ENCODE measurements at regions not wholly inside any gene's neighbourhood (a gene's known extent, or its start where the extent isn't known, plus 50 kb on each side); places are given as distances from the start of the nearest gene placed in this dataset.

DNA sequence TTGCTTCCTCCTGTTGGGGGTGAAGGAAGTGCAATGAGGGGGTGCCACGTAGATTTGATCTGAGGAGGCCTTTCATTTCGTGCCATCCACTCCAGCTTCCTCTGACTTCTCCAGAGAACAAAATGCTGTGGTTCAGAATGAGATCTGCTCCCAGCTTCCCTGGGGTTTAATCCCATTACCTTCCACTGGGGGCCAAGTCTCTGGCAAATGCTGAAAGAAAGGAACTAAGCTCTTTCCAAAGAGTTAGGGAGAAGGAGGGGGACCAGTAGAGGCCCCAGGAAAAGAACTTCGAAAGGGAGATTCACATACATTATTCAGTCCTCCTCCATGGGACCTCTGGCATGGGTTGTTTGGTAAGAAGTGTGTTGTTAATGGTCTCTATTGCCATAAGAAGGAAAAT is 727.0 kb downstream of the TYW1 start:
- Histone ChIP-seq H3K4ac (ENCODE audit: low read depth, low read length) (no peak overlapping the region), H3K23ac (ENCODE audit: low read depth, low read length) (no peak overlapping the region), H3K27ac (ENCODE audit: insufficient read depth, low read length) (no peak overlapping the region), H3K18ac (ENCODE audit: low read depth, low read length) (no peak overlapping the region), H3K27me3 (ENCODE audit: control insufficient read depth, insufficient read depth, low read length) (no peaks in the 10 kb centered on the region), H3K14ac (replicated peaks; ENCODE audit: low read depth, low read length) (no peak overlapping the region), H2AK5ac (ENCODE audit: low read depth, low read length) (no peak overlapping the region), H4K8ac (ENCODE audit: low read depth in 2 of 2, low read length in 2 of 2) (no peak overlapping the region), H3K4me1 (ENCODE audit: control insufficient read depth, insufficient read depth, low read length) (no peaks in the 10 kb centered on the region), H2BK5ac (ENCODE audit: low read depth, low read length, poor library complexity, severe bottlenecking) (no peak overlapping the region), H3K56ac (ENCODE audit: extremely low read depth, insufficient read depth, low read length) (no peak overlapping the region), H3K4me3 (ENCODE audit: insufficient read depth, low read depth, low read length) (no peak overlapping the region), H2AK9ac (replicated peaks; ENCODE audit: low read depth, low read length, poor library complexity) (no peak overlapping the region), H4K5ac (ENCODE audit: low read depth, low read length) (no peak overlapping the region), H3K4me2 (ENCODE audit: low read depth, low read length) (no peak overlapping the region), H3K9me3 (ENCODE audit: control insufficient read depth, insufficient read depth, low read length) (peaks cover 8% of the 10 kb centered on the region), H2AFZ (replicated peaks; ENCODE audit: low read length, poor library complexity) (no peak overlapping the region), H4K91ac (ENCODE audit: insufficient read depth, low read depth, low read length) (no peak overlapping the region), H2BK20ac (ENCODE audit: low read depth, low read length) (no peak overlapping the region), H4K20me1 (ENCODE audit: insufficient read depth, low read length) (no peaks in the 10 kb centered on the region), H3K9me1 (ENCODE audit: insufficient read depth, low read length) (no peaks in the 10 kb centered on the region), H3K9ac (ENCODE audit: low read depth, low read length) (no peak overlapping the region), H3K36me3 (ENCODE audit: control insufficient read depth, insufficient read depth, low read length) (no peaks in the 10 kb centered on the region), H3K79me1 (ENCODE audit: low read depth in 1 of 2, low read length in 2 of 2) (no peaks in the 10 kb centered on the region), H2BK120ac (ENCODE audit: low read depth, low read length) (no peak overlapping the region), H2BK15ac (ENCODE audit: low read depth, low read length) (no peak overlapping the region)
- intact Hi-C loops (cut with micrococcal nuclease), result no loop called here
- no TSS peak for BruUV-seq (replicated peaks)
- no peak for ATAC-seq (ENCODE audit: low read depth)
- no peak for DNase-seq
- POLR2A ChIA-PET (ENCODE audit: unreplicated experiment), result no interaction called here
- CTCF ChIA-PET, result no interaction called here
- WGBS, 2 experiments (ENCODE audit: extremely low coverage in 2 of 2, insufficient read length in 1 of 2), result no CpG with 5 or more reads among the region's 3 CpGs
- no peak for TF ChIP-seq NFE2L2 (IDR thresholded peaks at IDR 0.05; ENCODE audit: low read depth, low read length)
- no peak for TF ChIP-seq CEBPB (IDR thresholded peaks at IDR 0.05; ENCODE audit: low read depth, low read length)
- no peak for TF ChIP-seq USF2 (IDR thresholded peaks at IDR 0.05; ENCODE audit: low read depth, low read length)
- TF ChIP-seq, protein P1, sequence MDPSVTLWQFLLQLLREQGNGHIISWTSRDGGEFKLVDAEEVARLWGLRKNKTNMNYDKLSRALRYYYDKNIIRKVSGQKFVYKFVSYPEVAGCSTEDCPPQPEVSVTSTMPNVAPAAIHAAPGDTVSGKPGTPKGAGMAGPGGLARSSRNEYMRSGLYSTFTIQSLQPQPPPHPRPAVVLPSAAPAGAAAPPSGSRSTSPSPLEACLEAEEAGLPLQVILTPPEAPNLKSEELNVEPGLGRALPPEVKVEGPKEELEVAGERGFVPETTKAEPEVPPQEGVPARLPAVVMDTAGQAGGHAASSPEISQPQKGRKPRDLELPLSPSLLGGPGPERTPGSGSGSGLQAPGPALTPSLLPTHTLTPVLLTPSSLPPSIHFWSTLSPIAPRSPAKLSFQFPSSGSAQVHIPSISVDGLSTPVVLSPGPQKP (IDR thresholded peaks at IDR 0.05; ENCODE audit: borderline replicate concordance, low read depth, low read length), result no peak
- no peak for TF ChIP-seq SMC3 (IDR thresholded peaks at IDR 0.05; ENCODE audit: low read depth, low read length)
- TF ChIP-seq MAZ (IDR thresholded peaks at IDR 0.05; ENCODE audit: borderline replicate concordance, low read depth, low read length), result no peak
- no peak for TF ChIP-seq BHLHE40 (IDR thresholded peaks at IDR 0.05; ENCODE audit: low read depth, low read length)
- TF ChIP-seq CHD1 (IDR thresholded peaks at IDR 0.05; ENCODE audit: low read depth, low read length), result no peak
- TF ChIP-seq CTCF (conservative IDR thresholded peaks at IDR 0.05; ENCODE audit: low read depth, low read length), result no peak
- no peak for TF ChIP-seq RCOR1 (IDR thresholded peaks at IDR 0.05; ENCODE audit: insufficient replicate concordance, low read length)
- no peak for TF ChIP-seq RFX5 (IDR thresholded peaks at IDR 0.05; ENCODE audit: low read depth, low read length)
- no peak for TF ChIP-seq MXI1 (IDR thresholded peaks at IDR 0.05; ENCODE audit: borderline replicate concordance, low read depth, low read length)
- TF ChIP-seq POLR2A (IDR thresholded peaks at IDR 0.05; ENCODE audit: low read depth, low read length), result no peak
- TF ChIP-seq MAFK (IDR thresholded peaks at IDR 0.05; ENCODE audit: low read depth, low read length), result no peak
- TF ChIP-seq FOS (IDR thresholded peaks at IDR 0.05; ENCODE audit: low read depth, low read length), result no peak
- no peak for TF ChIP-seq RAD21 (IDR thresholded peaks at IDR 0.05; ENCODE audit: low read length)
- in situ Hi-C loops (cut with MboI; ENCODE audit: low sequenced_read_pairs), result no loop called here
- dilution Hi-C loops (cut with HindIII; ENCODE audit: low sequenced_read_pairs, unreplicated experiment), result no loop called here

Data from IMR-90 (cell line).